Hepatocyte (in vitro differentiated cells): ENCODE measurements at regions not wholly inside any gene's neighbourhood (a gene's known extent, or its start where the extent isn't known, plus 50 kb on each side); places are given as distances from the start of the nearest gene placed in this dataset.

ENCODE experiments used
- DNase-seq: peaks from one replicate; pipeline ENCODE4 v3.0.0-alpha.2; 2016; ENCODE audit warnings: low spot score
- H2AFZ ChIP-seq: fragments of 200-600 bp; sonication (generic); 2 replicates; pipeline ENCODE4 v1.6.0; 2016; ENCODE audit warnings: antibody characterized with exemption, mild to moderate bottlenecking
- H3K27ac ChIP-seq: fragments of 200-600 bp; sonication (generic); 2 replicates; pipeline ENCODE4 v1.5.1; 2016; ENCODE audit warnings: mild to moderate bottlenecking
- H3K27me3 ChIP-seq: fragments of 200-600 bp; sonication (generic); 2 replicates; pipeline ENCODE4 v1.6.1; 2016
- H3K36me3 ChIP-seq: fragments of 200-600 bp; sonication (generic); replicated peaks from 2 replicates; pipeline ENCODE4 v1.5.1; 2016; ENCODE audit warnings: low read depth; ENCODE audit not compliant: insufficient read depth
- H3K4me1 ChIP-seq: fragments of 200-600 bp; sonication (generic); 2 replicates; pipeline ENCODE4 v1.5.1; 2016; ENCODE audit warnings: mild to moderate bottlenecking, moderate library complexity; ENCODE audit not compliant: insufficient read depth
- H3K4me2 ChIP-seq: fragments of 200-600 bp; sonication (generic); 2 replicates; pipeline ENCODE4 v1.6.0; 2016
- H3K4me3 ChIP-seq: fragments of 200-600 bp; sonication (generic); 2 replicates; pipeline ENCODE4 v1.5.1; 2016; ENCODE audit warnings: mild to moderate bottlenecking
- H3K79me2 ChIP-seq: fragments of 200-600 bp; sonication (generic); 2 replicates; pipeline ENCODE4 v1.6.0; 2017; ENCODE audit warnings: mild to moderate bottlenecking
- H3K9me2 ChIP-seq: fragments of 200-600 bp; sonication (generic); replicated peaks from 2 replicates; pipeline ENCODE4 v1.6.0; 2017; ENCODE audit warnings: mild to moderate bottlenecking; ENCODE audit not compliant: insufficient read depth
- H3K9me3 ChIP-seq: fragments of 200-600 bp; sonication (generic); 2 replicates; pipeline ENCODE4 v1.5.1; 2016; ENCODE audit warnings: low read depth, mild to moderate bottlenecking
- H4K20me1 ChIP-seq: fragments of 200-600 bp; sonication (generic); 2 replicates; pipeline ENCODE4 v1.6.0; 2016; ENCODE audit warnings: mild to moderate bottlenecking; ENCODE audit not compliant: insufficient read depth, poor library complexity, severe bottlenecking
- CTCF ChIP-seq: fragments of 200-600 bp; sonication (generic); IDR thresholded peaks from 2 replicates; pipeline ENCODE4 v1.5.1; 2016; ENCODE audit warnings: antibody characterized with exemption, mild to moderate bottlenecking; ENCODE audit not compliant: poor library complexity
- EZH2 ChIP-seq: fragments of 200-600 bp; sonication (generic); IDR thresholded peaks from 2 replicates; pipeline ENCODE4 v1.6.1; 2016; ENCODE audit warnings: antibody characterized with exemption, mild to moderate bottlenecking, borderline replicate concordance
- EZH2phosphoT487 ChIP-seq: fragments of 200-600 bp; sonication (generic); IDR thresholded peaks from one replicate; pipeline ENCODE4 v1.6.1; 2018; ENCODE audit warnings: antibody characterized with exemption, mild to moderate bottlenecking, low read depth, moderate library complexity; ENCODE audit not compliant: unreplicated experiment, severe bottlenecking
- WGBS: methylation state at CpG from one replicate; pipeline ENCODE4 v1.1.6; 2016; ENCODE audit warnings: low lambda C conversion rate; ENCODE audit errors: missing lambda C conversion rate; 5-methylcytosine and 5-hydroxymethylcytosine counted together

DNA sequence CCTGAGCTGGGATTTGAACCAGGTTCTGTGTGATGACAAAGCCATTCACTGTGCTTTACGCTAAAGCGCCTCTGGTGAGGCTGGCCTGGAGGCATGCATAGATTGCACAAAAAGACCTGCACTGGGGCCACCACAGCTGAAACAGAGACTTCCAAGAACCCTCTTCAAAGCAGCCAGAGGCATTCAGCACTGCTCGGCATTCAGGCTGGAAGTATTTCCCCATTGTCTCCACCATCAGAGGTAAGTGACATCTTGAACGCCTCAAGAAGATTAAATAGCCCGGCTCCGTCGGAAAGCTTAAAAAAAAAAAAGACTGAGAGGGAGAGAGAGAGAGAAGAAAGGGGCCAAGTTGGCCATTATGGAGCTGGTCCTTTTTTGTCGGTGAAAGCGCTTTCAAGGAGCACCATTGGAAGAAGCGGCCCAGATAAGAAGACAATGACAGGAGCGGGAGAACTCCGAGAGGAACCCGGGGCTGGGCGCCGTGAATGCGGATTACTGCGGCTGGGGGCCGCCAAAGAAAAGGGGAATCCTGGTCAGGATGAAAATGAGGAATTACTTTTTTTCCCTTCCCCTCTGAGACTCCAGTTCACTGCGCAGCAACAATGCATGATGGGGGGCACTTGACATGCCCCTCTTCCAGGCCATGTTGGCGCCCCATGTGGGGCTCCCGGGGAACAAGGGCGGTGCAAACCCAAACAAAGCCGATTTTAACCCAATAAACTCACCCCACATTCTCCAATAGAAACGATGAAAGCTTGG lies 228.3 kb downstream of the MYCN start:
- Histone ChIP-seq H3K4me2 (no peak overlapping the region), H2AFZ (no peak overlapping the region), H3K36me3 (no peaks in the 10 kb centered on the region), H3K4me1 (no peaks in the 10 kb centered on the region), H3K79me2 (no peaks in the 10 kb centered on the region), H3K27ac (no peak overlapping the region), H3K4me3 (no peak overlapping the region), H3K27me3 (no peaks in the 10 kb centered on the region), H3K9me3 (no peaks in the 10 kb centered on the region), H3K9me2 (no peaks in the 10 kb centered on the region), H4K20me1 (no peaks in the 10 kb centered on the region)
- TF ChIP-seq EZH2phosphoT487 (no peak), CTCF (no peak), EZH2 (no peak)
- no peak for DNase-seq
- WGBS: 82% methylated on average over 24 of the region's 24 CpGs

GRCh38 chr2:16167870-16168426 lies 227.6 kb downstream of the MYCN start:
- H2AFZ ChIP-seq: no peak overlapping the region
- no peaks in the 10 kb centered on the region for H4K20me1 ChIP-seq
- TF ChIP-seq EZH2 (no peak), EZH2phosphoT487 (no peak), CTCF (no peak)
- H3K36me3 ChIP-seq: no peaks in the 10 kb centered on the region
- WGBS: 91% methylated on average over 7 of the region's 7 CpGs
- no peaks in the 10 kb centered on the region for H3K27me3 ChIP-seq
- no peak overlapping the region for H3K4me2 ChIP-seq
- no peaks in the 10 kb centered on the region for H3K9me3 ChIP-seq
- no peaks in the 10 kb centered on the region for H3K9me2 ChIP-seq
- H3K79me2 ChIP-seq: no peaks in the 10 kb centered on the region
- no peak overlapping the region for H3K27ac ChIP-seq
- no peaks in the 10 kb centered on the region for H3K4me1 ChIP-seq
- DNase-seq: no peak
- no peak overlapping the region for H3K4me3 ChIP-seq

- Histone ChIP-seq H3K27me3 (no peaks in the 10 kb centered on the region), H3K9me2 (no peaks in the 10 kb centered on the region), H3K4me3 (no peak overlapping the region), H4K20me1 (no peaks in the 10 kb centered on the region), H3K36me3 (no peaks in the 10 kb centered on the region), H3K9me3 (no peaks in the 10 kb centered on the region), H3K79me2 (no peaks in the 10 kb centered on the region), H3K27ac (no peak overlapping the region), H3K4me2 (no peak overlapping the region), H2AFZ (no peak overlapping the region), H3K4me1 (no peaks in the 10 kb centered on the region)
- no peak for DNase-seq
- WGBS: 92% methylated on average over 6 of the region's 6 CpGs
- no peak for TF ChIP-seq CTCF
- TF ChIP-seq EZH2phosphoT487: no peak
- TF ChIP-seq EZH2: no peak
Observed at GRCh38 chr2:16167451-16167861, 227.1 kb downstream of the MYCN start.
